K562 (cell line): ENCODE measurements at regions not wholly inside any gene's neighbourhood (a gene's known extent, or its start where the extent isn't known, plus 50 kb on each side); places are given as distances from the start of the nearest gene placed in this dataset.

Experiments used
- ELK3 ChIP-seq: fragments of 450-650 bp; formaldehyde crosslinking; IDR thresholded peaks from 2 replicates; pipeline ENCODE4 v1.4.0; 2020; ENCODE audit warnings: mild to moderate bottlenecking
- EWSR1 ChIP-seq: fragments of 450-650 bp; IDR thresholded peaks from 2 replicates; pipeline ENCODE4 v1.6.1; 2018; ENCODE audit warnings: borderline replicate concordance, mild to moderate bottlenecking, low read depth, moderate library complexity; ENCODE audit not compliant: partially characterized antibody
- FOXA1 ChIP-seq: fragments of 450-650 bp; IDR thresholded peaks from 2 replicates; pipeline ENCODE4 v1.6.1; 2016; ENCODE audit warnings: mild to moderate bottlenecking, borderline replicate concordance
- FUS ChIP-seq: fragments of 200-400 bp; formaldehyde crosslinking; optimal IDR thresholded peaks from 2 replicates; pipeline ENCODE3; 2017; ENCODE audit warnings: low read depth, low read length
- RBM14 ChIP-seq: fragments of 200-400 bp; formaldehyde crosslinking; IDR thresholded peaks from 2 replicates; pipeline ENCODE4 v1.6.1; 2018; ENCODE audit warnings: low read depth, mild to moderate bottlenecking, low read length, moderate library complexity, borderline replicate concordance; ENCODE audit not compliant: insufficient read depth
- ZBTB11 ChIP-seq, 3 experiments: fragments of 200-800 bp in 1 of 3; fragments of 250-450 bp in 1 of 3; fragments of 450-650 bp in 1 of 3; sonication (Bioruptor Pico) in 1 of 3; sonication (Bioruptor generic) in 1 of 3; formaldehyde crosslinking in 1 of 3; IDR thresholded peaks; 2 replicates each; pipeline versions ENCODE4 v1.6.1 to v1.8.0; 2016 to 2022; ENCODE audit warnings: mild to moderate bottlenecking in 2 of 3, missing genetic modification characterization in 2 of 3, missing compliant biosample characterization in 1 of 3, moderate library complexity in 1 of 3
- ZNF253 ChIP-seq: fragments of 250-450 bp; sonication (Bioruptor Pico); conservative IDR thresholded peaks from 2 replicates; pipeline ENCODE4 v1.6.1; 2021; ENCODE audit warnings: mild to moderate bottlenecking
- ZNF318 ChIP-seq, 2 experiments: fragments of 450-650 bp; IDR thresholded peaks; 2 replicates each; pipeline ENCODE4 v1.6.1; 2016; ENCODE audit warnings: mild to moderate bottlenecking in 2 of 2, borderline replicate concordance in 1 of 2, low read depth in 1 of 2, moderate library complexity in 1 of 2
- ZNF449 ChIP-seq: fragments of 250-450 bp; sonication (Bioruptor Pico); IDR thresholded peaks from 2 replicates; pipeline ENCODE4 v1.8.0; 2022; ENCODE audit warnings: moderate library complexity, mild to moderate bottlenecking, inconsistent platforms
- ZNF707 ChIP-seq: fragments of 250-450 bp; sonication (Bioruptor Pico); conservative IDR thresholded peaks from 2 replicates; pipeline ENCODE4 v1.8.0; 2022; ENCODE audit warnings: inconsistent platforms, mild to moderate bottlenecking, moderate library complexity

- no peak for TF ChIP-seq ZNF318 (IDR thresholded peaks at IDR 0.05; ENCODE audit: borderline replicate concordance in 1 of 2, low read depth in 1 of 2)
- TF ChIP-seq ZNF707, result no peak
- TF ChIP-seq FUS, result no peak
- TF ChIP-seq FOXA1, result no peak
- TF ChIP-seq RBM14, result no peak
- TF ChIP-seq ZNF253 (CRISPR knock-in tag), result no peak
- no peak for TF ChIP-seq ELK3 (CRISPR knock-in tag)
- no peak for TF ChIP-seq ZNF449 (CRISPR knock-in tag)
- TF ChIP-seq ZBTB11 (CRISPR knock-in tag; IDR thresholded peaks at IDR 0.05), result no peak
- TF ChIP-seq EWSR1, result no peak
These were observed 182.8 kb upstream of the GRID2 start (continued) for GRCh38 chr4:92120810-92121498.
